Nephron (organoid): ENCODE measurements at regions not wholly inside any gene's neighbourhood (a gene's known extent, or its start where the extent isn't known, plus 50 kb on each side); places are given as distances from the start of the nearest gene placed in this dataset.

Experiments used
- H3K27ac Mint-ChIP-seq, 3 experiments: 2 replicates each; pipeline ENCODE4 v1.8.0; 2020; ENCODE audit warnings: mixed read lengths in 3 of 3, mild to moderate bottlenecking in 2 of 3, moderate library complexity in 1 of 3
- H3K27me3 Mint-ChIP-seq: 2 replicates; pipeline ENCODE4 v1.8.0; 2021; ENCODE audit warnings: low read depth, mild to moderate bottlenecking, moderate library complexity, mixed read lengths
- H3K36me3 Mint-ChIP-seq: 2 replicates; pipeline ENCODE4 v1.8.0; 2020; ENCODE audit warnings: low read depth, mixed read lengths
- H3K4me1 Mint-ChIP-seq: 2 replicates; pipeline ENCODE4 v1.8.0; 2020; ENCODE audit warnings: mixed read lengths
- H3K4me3 Mint-ChIP-seq, 3 experiments: 2 replicates each; pipeline ENCODE4 v1.8.0; 2020; ENCODE audit warnings: mild to moderate bottlenecking in 3 of 3, mixed read lengths in 3 of 3, moderate library complexity in 2 of 3
- H3K9me3 Mint-ChIP-seq: 2 replicates; pipeline ENCODE4 v1.8.0; 2020; ENCODE audit warnings: mixed read lengths
- TF ChIP-seq, protein P1 (sequence below), 3 experiments: fragments of 200-600 bp; sonication (generic); IDR thresholded peaks; one replicate each; pipeline ENCODE4 v1.5.0; 2021; ENCODE audit warnings: antibody characterized with exemption in 3 of 3; ENCODE audit not compliant: unreplicated experiment in 3 of 3

DNA sequence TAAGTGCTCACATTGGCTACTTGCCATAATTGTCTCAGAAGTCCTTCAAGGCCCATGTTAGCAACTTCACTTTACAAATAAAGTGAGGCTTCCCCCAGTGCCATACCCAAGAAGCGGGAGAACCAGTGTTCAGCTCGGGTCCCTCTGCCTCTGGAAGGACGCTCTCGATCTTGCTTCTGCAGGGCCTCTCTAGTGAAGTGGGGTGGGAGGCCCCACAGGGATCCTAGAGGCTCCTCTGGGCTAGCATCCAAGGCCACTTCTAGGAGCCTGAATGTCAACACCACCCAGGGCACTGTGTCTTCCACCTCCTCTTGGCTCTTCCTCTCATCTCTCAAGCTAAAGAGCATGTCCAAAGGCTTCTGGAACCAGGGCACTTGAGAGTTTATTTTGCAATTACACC lies 282.5 kb downstream of the GADD45G start:
- TF ChIP-seq, protein P1, sequence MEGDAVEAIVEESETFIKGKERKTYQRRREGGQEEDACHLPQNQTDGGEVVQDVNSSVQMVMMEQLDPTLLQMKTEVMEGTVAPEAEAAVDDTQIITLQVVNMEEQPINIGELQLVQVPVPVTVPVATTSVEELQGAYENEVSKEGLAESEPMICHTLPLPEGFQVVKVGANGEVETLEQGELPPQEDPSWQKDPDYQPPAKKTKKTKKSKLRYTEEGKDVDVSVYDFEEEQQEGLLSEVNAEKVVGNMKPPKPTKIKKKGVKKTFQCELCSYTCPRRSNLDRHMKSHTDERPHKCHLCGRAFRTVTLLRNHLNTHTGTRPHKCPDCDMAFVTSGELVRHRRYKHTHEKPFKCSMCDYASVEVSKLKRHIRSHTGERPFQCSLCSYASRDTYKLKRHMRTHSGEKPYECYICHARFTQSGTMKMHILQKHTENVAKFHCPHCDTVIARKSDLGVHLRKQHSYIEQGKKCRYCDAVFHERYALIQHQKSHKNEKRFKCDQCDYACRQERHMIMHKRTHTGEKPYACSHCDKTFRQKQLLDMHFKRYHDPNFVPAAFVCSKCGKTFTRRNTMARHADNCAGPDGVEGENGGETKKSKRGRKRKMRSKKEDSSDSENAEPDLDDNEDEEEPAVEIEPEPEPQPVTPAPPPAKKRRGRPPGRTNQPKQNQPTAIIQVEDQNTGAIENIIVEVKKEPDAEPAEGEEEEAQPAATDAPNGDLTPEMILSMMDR (IDR thresholded peaks at IDR 0.05; ENCODE audit: unreplicated experiment in 3 of 3), result no peak
- Mint-ChIP-seq H3K9me3 (no peaks in the 10 kb centered on the region), H3K4me1 (peaks cover 26% of the 10 kb centered on the region), H3K36me3 (no peaks in the 10 kb centered on the region), H3K4me3 (no peak overlapping the region), H3K27ac (no peak overlapping the region), H3K27me3 (peaks cover 6% of the 10 kb centered on the region)

DNA sequence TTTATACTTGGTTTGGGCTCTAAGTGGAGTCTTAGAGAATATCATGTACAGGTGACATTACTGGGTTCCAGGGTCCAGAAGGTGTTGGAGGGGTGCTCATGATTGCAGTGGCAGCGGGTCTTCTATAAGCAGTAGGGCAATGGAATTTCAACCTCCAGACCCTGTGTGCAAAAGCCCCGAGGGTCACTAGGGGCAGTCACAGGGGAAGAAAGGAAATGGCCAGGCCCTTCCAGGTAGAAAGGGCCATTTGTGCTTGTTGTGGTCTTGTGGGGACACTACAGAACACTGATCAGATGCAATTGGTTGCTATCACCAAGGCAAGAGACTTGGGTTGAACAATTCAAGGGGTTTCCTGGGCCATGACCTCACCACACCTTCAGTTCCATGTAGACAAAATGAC lies 283.4 kb downstream of the GADD45G start:
- H3K4me3 Mint-ChIP-seq, result no peak overlapping the region
- no peak overlapping the region for H3K27ac Mint-ChIP-seq
- peaks cover 6% of the 10 kb centered on the region for H3K27me3 Mint-ChIP-seq
- peaks cover 32% of the 10 kb centered on the region for H3K4me1 Mint-ChIP-seq
- no peaks in the 10 kb centered on the region for H3K36me3 Mint-ChIP-seq
- no peaks in the 10 kb centered on the region for H3K9me3 Mint-ChIP-seq
- TF ChIP-seq, protein P1 (IDR thresholded peaks at IDR 0.05; ENCODE audit: unreplicated experiment in 3 of 3), result no peak

DNA sequence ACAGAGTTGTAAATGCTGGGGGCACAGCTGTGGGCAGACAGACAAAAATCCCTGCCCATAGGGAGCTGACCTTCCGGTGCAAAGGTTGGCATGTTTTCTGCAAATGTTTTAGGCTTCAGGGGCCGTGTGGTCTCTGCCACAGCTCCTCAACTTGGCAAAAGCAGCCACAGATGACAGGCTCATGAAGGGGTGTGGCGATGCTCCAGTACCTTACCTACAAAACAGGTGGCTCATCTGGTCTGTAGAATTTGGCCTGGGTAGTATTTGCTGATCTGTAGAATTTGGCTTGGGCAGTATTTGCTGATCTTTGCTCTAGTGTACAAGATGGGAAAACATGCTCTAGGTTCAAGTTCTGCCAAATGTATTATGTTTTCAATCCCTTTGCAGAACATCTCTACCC lies 283.9 kb downstream of the GADD45G start:
- H3K9me3 Mint-ChIP-seq, result no peaks in the 10 kb centered on the region

DNA sequence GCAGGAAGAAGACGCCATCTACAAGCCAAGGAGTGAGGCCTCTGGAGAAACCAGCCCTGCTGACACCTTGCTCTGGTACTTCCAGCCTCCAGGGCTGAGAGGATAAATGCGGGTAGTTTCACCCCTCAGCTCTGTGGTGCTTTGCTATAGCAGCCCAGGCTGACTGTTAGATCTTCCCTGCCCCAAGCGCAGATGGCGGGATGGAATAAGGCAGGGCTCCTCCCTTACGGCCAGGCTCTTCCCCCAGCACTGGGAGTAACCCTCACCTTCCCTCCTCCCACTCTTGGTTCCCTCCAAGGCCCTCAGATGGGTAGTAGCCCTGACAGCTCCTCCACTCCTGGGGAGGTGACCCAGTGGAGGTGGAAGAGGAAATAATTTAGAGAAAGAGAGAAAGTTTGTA lies 285.1 kb downstream of the GADD45G start:
- no peak overlapping the region for H3K4me3 Mint-ChIP-seq
- peaks cover 32% of the 10 kb centered on the region for H3K4me1 Mint-ChIP-seq
- H3K36me3 Mint-ChIP-seq, result no peaks in the 10 kb centered on the region
- TF ChIP-seq, protein P1 (IDR thresholded peaks at IDR 0.05; ENCODE audit: unreplicated experiment in 3 of 3), result no peak
- no peak overlapping the region for H3K27ac Mint-ChIP-seq
- H3K9me3 Mint-ChIP-seq, result no peaks in the 10 kb centered on the region
- H3K27me3 Mint-ChIP-seq, result peaks cover 6% of the 10 kb centered on the region

More for the DNA sequence above, 283.9 kb downstream of the GADD45G start:
- Mint-ChIP-seq H3K4me1 (peaks cover 32% of the 10 kb centered on the region), H3K27me3 (peaks cover 6% of the 10 kb centered on the region), H3K27ac (no peak overlapping the region), H3K4me3 (no peak overlapping the region), H3K36me3 (no peaks in the 10 kb centered on the region)
- TF ChIP-seq, protein P1 (IDR thresholded peaks at IDR 0.05; ENCODE audit: unreplicated experiment in 3 of 3), result no peak

DNA sequence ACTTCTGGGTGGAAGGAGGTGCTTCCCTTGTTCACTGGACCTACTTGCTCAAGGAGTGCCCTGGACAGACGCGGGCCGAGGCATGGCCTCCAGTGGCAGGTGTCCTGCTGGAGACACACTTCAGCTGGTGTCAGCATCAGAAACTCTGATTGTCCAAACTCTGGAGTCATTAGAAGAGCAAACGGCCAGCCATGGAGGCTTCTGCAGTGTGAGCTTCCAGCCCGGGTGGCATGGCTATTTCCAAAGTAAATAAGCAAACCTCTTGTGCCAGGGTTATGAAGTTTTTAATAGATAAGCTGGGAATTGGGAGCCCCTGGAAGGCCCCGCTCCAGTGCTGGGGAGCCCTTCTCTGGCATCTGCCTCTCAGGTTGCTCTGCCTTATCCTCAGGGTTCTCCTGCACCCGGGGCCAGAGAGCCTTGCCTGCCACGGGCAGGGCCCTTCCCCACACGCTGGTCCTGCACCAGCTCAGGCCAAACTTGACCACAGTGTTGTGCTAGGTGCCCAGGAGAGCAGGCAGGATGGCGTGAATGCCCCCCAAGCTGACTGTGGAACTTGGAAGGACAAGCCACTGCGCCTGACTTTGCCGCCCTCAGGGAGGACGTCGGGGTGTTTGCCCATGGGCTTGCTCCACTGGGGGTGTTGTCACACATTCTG lies 285.6 kb downstream of the GADD45G start:
- Mint-ChIP-seq H3K27me3 (peaks cover 2% of the 10 kb centered on the region), H3K4me1 (peaks cover 32% of the 10 kb centered on the region), H3K4me3 (no peak overlapping the region), H3K9me3 (no peaks in the 10 kb centered on the region), H3K27ac (no peak overlapping the region), H3K36me3 (no peaks in the 10 kb centered on the region)
- TF ChIP-seq, protein P1 (IDR thresholded peaks at IDR 0.05; ENCODE audit: unreplicated experiment in 3 of 3), result no peak

DNA sequence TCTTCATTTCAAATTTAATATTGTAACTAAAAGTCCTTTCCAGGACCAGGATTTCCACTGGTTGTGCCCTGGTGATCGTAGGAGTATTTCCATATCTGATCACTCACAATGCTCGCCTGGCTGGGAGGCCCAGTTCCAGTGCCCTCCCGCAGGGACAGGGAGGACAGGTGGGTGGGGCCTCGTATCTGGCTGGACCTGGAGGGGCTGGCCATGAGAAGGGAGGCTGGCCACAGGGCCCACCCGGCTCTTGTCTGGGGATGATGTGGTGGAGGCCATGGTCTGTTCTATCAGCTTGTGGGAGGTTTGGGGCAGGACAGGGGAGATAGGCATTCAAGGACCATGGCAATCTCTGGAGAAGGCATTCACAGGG lies 286.4 kb downstream of the GADD45G start:
- no peak overlapping the region for H3K4me3 Mint-ChIP-seq
- no peaks in the 10 kb centered on the region for H3K9me3 Mint-ChIP-seq
- H3K27ac Mint-ChIP-seq, result peak overlapping the region in 2 of 3 experiments; percentile 83 to 91
- H3K4me1 Mint-ChIP-seq, result peaks cover 31% of the 10 kb centered on the region
- H3K27me3 Mint-ChIP-seq, result peaks cover 4% of the 10 kb centered on the region
- no peaks in the 10 kb centered on the region for H3K36me3 Mint-ChIP-seq
- TF ChIP-seq, protein P1 (IDR thresholded peaks at IDR 0.05; ENCODE audit: unreplicated experiment in 3 of 3), result no peak
